Astrocyte of the cerebellum (primary cell): ENCODE measurements at regions not wholly inside any gene's neighbourhood (a gene's known extent, or its start where the extent isn't known, plus 50 kb on each side); places are given as distances from the start of the nearest gene placed in this dataset.
A peak's percentile ranks its signal among the peaks of the same experiment; 100 is the strongest.

ENCODE experiments used
- DNase-seq: peaks from one replicate; pipeline ENCODE4 v3.0.0-alpha.2; 2011; ENCODE audit warnings: low read depth
- H3K4me3 ChIP-seq: 2 replicates; pipeline ENCODE4 v1.5.1; 2011; ENCODE audit warnings: mild to moderate bottlenecking, low read depth, low read length, moderate library complexity
- in situ Hi-C: cut with HindIII; loops from 2 replicates; pipeline ENCODE4 v1.10.0; 2017; ENCODE audit warnings: low sequenced_read_pairs
- TF ChIP-seq, protein P1 (sequence below): IDR thresholded peaks from 2 replicates; pipeline ENCODE4 v1.5.1; 2012; ENCODE audit warnings: low read length, low read depth, moderate library complexity, mild to moderate bottlenecking; ENCODE audit errors: missing control alignments

DNA sequence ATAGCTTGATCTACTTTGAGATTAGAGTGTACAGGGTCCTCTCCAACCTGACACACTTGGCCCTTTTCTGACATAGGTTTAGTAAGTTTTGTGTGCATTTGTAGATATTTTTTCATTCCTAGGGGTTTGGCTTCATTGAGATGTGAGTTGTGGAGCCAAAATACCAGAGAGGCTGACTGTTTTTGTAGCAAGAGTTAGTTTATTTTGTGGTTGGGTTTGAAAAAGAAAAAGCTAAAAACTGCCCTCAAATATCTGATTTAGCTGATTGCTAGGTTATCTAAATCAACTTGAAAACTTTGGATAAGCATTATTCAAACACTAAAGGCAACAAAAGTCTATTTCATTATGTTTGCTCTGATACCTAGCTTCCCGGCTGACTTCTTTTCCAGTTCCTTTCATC lies 164.7 kb upstream of the CENPW start:
- in situ Hi-C loops = no loop called here

DNA sequence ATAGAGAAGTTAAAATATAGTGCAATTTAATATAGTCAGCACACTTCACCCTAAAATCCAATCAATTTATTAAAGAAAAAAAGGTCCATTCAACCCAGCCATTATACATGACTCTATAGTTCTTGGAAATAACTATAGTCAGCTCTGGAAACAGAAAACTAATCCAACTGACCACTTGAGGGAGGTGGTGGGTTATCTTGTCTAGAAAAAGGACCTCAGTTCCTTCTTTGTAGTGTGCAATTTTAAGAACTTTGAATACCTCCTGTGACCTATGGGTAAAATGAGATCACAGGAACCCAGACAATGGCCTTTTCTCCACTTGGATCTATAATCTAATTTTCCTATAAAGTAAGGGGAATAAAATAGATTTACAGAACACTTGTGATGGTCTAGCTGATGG lies 163.6 kb upstream of the CENPW start:
- in situ Hi-C loops = no loop called here
- H3K4me3 ChIP-seq = no peak overlapping the region
- DNase-seq = no peak
- TF ChIP-seq, protein P1, sequence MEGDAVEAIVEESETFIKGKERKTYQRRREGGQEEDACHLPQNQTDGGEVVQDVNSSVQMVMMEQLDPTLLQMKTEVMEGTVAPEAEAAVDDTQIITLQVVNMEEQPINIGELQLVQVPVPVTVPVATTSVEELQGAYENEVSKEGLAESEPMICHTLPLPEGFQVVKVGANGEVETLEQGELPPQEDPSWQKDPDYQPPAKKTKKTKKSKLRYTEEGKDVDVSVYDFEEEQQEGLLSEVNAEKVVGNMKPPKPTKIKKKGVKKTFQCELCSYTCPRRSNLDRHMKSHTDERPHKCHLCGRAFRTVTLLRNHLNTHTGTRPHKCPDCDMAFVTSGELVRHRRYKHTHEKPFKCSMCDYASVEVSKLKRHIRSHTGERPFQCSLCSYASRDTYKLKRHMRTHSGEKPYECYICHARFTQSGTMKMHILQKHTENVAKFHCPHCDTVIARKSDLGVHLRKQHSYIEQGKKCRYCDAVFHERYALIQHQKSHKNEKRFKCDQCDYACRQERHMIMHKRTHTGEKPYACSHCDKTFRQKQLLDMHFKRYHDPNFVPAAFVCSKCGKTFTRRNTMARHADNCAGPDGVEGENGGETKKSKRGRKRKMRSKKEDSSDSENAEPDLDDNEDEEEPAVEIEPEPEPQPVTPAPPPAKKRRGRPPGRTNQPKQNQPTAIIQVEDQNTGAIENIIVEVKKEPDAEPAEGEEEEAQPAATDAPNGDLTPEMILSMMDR = peak; percentile 21

More for the DNA sequence above, 164.7 kb upstream of the CENPW start:
- DNase-seq = peak; percentile 8
- TF ChIP-seq, protein P1 = no peak
- H3K4me3 ChIP-seq = no peak overlapping the region

DNA sequence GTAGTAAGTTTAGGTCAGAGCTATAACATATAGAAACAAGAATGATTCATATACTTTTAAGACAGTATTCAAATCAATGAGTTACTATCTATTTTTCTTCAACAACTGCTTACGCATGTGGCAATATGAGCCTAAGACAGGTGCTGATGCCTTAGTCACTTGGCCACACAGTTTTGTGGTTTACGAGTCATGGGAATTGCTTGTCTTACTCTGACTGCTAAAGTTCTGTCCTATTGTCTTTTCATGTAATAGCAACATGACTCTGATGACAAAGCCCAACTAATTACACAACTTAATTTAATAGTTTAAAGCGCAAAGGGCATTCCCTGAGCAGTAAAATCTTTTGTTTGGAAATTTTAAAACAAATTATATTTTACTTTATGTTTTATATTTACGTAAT lies 159.3 kb upstream of the CENPW start:
- no peak overlapping the region for H3K4me3 ChIP-seq
- DNase-seq = peak; percentile 74
- TF ChIP-seq, protein P1 = no peak
- in situ Hi-C loops = no loop called here

DNA sequence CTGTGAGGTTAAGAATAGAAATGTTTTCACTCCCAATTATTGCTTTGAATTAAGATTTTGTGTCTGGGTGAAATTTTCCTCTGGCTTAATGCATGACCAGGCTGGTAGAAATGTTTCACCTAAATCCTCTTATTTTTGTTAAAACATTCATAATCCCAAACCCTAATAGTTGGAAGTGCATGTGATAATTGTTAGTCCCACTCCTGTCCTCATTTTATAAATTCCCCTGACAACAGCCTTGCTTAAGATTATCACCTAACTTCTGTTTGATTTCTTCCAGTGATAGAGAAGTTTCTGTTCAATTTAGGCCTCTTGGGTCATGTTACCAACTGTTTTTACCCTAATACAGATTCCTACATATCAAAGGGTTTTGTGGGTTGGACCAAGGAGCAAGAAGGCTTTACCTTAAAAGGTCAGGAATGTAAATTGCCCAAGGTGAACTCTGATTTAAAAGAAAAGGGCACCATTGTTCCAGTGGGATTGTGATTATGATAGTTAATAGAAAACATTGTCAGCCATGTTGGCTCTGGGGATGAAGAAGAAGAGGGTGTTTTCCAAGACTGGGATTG lies 158.7 kb upstream of the CENPW start:
- DNase-seq = no peak
- TF ChIP-seq, protein P1 = no peak
- in situ Hi-C loops = no loop called here
- no peak overlapping the region for H3K4me3 ChIP-seq

DNA sequence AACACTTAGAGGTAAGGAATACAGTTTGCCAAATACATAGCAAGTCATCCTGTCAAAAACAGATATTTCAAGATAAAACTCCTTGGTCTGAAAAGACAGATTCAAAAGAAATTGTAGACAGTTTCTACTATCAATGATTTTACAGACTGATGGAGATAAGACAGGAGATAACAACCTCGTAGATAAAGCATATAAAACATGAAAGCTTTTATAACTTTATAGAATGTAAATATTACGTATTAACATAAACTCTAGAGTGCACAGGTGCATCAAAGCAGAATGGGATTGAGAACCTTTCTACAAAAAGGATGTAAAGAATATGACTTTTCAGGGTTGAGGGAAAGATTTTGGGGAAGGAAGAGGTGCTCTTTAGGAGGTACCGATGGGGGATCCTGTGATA lies 158.0 kb upstream of the CENPW start:
- TF ChIP-seq, protein P1 = no peak

DNA sequence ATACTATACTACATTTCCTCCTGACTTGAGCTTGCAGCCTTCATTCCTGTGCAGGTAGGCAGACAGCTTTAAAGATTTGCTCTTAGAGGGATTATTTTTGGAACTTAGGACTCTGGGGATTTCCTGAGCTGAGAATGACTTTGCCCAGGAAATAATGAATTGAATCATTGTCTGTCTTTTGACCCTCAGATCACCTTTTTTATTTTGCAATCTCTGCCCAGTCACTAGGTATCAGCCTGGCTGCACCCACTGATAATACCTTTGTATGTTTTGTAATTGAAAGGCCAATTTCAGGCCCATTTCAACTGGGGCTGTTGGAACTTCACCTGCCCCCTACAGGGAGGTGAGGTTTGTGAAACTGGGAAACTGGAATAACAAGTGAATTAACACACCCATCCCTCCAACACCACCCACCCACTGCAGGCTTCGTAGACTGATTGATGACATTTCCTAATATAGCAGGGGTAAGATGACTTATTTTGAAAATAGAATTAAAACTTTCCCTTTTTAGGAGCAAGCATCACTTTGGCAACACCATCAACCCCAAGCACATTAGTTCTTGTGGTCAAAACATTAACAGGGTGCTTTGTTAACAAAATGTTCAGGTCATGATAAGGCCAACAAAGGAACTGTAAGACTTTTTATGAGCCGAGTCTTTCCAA lies 157.1 kb upstream of the CENPW start:
- in situ Hi-C loops = no loop called here
- TF ChIP-seq, protein P1 = no peak
- no peak for DNase-seq

More for the DNA sequence above, 158.0 kb upstream of the CENPW start:
- DNase-seq = no peak
- in situ Hi-C loops = no loop called here
- H3K4me3 ChIP-seq = no peak overlapping the region

More for the DNA sequence above, 157.1 kb upstream of the CENPW start:
- no peak overlapping the region for H3K4me3 ChIP-seq
